ENCODE measurements at regions not wholly inside any gene's neighbourhood (a gene's known extent, or its start where the extent isn't known, plus 50 kb on each side); places are given as distances from the start of the nearest gene placed in this dataset.
A peak's percentile ranks its signal among the peaks of the same experiment; 100 is the strongest.

DNA sequence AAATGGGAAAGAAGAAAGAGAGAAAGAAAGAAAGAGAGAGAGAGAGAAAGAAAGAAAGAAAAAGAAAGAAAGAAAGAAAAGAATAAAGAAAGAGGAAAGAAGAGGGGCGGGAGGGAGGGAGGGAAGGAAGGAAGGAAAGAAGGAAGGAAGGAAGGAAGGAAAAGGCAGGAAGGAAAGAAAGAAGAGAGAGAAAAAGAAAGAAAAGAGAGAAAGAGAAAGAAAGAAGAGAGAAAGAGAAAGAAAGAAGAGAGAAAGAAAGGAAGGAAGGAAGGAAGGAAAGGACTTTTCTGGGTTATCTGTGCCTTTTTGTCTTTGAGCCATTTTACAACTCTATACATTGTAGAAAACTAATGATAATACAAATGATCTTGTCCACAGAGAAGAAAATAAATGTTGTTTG, 136.6 kb upstream of the SMAD3 start:
- DNase-seq (ENCODE audit: low read depth) = no peak

- no peak for DNase-seq (ENCODE audit: low read depth)
Measured at GRCh38 chr15:66929843-66930402, 135.5 kb upstream of the SMAD3 start.

DNA sequence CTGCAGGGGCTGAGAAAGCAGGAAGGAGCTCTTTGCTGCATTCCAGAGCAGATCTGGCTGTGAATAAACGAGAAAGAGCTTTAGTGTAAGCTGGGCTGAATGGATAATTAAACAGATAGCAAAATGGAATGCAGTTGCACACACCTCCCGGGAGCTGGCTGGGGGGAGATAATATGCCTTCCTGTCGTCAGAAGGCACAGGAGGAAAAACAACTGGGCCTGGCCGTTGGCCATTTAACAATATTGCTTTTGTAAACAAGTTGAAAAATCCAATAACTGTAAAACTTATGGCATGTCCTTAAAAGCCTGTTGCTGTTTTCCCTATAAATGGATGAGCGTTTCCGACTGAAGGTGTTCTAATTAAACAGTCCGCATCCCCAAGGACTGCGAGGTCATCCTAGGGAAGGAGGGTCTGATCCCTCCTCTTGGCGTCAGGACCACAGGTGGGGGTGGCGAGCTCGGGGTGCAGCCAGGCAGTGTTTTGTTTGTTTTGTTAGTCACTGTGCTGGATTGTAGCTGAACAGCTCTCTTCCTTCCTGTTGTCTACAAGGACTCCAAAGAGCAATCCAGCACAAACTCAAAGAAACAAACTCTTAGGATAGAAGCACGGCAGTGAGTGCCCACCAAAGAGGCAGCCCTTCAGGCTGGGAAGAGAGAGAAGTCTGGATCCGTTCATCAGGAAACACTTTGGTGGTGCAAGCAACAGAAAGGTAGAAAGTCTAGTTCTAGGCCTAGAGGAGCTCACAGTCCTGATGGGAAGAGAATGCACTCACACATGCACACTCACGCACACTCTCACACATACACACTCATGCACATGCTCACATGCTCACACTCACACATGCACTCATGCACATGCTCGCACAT, 133.4 kb upstream of the SMAD3 start:
- peak; percentile 77 for DNase-seq (ENCODE audit: low read depth)

DNA sequence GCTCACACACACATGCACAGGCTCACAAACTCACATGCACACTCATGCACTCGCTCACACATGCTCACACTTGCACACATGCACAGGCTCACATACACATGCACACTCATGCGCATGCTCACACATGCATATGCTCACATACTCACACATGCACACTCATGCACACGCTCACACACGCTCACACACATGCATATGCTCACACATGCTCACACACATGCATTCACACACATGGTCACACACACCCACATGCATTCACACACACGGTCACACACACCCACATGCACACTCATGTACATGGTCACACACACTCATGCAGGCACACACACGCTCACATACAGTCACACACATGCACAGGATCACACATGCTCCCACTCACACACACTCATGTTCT, 132.8 kb upstream of the SMAD3 start:
- no peak for DNase-seq (ENCODE audit: low read depth)

DNA sequence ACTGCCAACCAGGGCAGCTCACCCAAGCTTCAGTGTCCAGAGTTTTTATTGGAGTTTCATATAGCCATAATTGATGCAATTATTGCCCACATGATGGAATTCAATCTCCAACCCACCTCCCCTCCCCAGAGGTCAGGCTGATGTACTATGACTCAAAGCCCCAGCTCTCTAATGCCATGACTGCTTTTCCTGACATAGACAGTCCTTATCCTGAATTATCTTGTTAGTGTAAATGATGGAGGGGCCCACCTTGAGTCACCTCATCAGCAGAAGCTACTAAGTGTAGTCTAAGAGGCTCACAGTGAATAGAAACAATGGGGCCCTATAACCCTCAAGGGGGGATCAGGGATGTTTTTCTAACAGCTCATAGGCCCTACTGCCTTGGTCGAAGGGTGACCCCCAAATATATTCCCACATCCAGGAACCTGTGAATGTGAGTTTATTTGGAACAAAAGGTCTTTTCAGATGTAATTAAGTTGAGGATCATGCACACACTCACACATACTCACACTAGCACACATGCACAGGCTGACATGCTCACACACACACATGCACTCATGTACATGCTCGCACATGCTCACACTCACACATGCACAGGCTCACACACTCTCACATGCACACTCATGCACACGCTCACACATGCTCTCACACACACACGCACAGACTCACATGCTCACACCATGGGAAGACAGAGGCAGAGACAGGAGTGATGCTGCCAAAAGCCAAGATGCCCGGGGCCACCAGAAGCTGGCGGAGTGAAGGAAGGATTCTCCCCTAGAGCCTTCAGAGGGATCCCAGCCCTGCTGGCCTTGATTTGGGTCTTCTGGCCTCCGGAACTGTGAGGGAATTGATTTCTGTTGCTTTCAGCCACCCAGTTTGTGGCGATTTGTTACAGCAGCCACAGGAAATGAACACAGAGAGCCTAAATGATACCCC, 131.2 kb upstream of the SMAD3 start:
- no peak for DNase-seq (ENCODE audit: low read depth)

- no peak for DNase-seq (ENCODE audit: low read depth)
Measured at GRCh38 chr15:66934868-66935520, 130.4 kb upstream of the SMAD3 start.

DNA sequence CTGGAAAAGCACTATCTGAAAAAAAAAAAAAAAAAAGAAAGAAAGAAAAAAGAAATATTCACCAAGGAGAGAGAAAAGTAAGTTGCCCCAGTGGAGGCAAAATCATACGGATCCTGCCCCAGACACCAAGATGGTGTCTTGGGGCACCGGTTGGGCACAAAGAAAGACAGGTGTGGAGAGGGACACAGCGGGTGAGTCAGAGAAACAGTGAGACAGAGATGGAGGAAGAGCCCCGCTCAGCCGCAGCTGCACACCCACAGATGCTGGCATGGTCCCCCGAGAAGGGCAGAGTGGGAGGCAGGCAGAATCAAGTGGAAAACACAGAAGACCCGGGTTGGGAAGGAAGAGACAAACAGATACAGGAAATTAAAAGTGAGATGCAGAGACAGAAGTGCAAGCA, 129.7 kb upstream of the SMAD3 start:
- DNase-seq (ENCODE audit: low read depth) = no peak

DNA sequence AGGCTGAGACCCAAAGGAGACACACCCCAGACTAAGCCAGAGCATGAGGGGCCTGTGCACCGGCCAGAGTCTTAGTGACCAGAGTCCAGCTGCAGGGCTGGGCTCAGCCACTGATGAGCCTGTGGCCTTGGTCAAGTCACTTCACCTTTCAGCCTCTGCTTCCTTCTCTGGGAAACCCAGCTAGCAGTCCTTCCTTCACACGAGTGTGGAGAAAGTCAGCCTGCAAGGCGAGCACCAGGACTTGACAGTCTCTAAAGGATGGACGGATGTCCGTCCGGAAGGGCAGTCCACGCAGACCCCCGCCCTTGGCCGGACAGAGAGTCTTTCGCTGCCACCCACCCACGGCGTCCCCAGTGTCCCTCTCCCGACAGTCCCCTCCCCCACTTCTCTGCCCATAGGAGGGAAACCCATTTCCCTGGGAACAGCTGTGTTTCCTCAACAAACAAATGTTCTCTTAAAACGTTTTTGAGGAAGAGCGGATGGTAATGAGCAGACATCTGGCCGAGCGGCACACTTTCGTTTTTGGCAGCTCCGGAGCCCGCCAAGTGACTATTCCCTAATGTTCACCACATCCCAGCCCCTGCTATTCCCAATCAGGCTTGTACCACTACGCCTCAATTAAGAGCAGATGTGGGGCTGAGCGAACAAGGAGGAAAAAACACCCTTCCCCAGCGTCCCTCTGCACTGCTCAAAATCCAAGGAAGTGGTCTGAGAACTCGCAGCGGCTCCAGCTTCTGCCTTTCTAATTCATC, 129.1 kb upstream of the SMAD3 start:
- peak; percentile 40 for DNase-seq (ENCODE audit: low read depth)

DNA sequence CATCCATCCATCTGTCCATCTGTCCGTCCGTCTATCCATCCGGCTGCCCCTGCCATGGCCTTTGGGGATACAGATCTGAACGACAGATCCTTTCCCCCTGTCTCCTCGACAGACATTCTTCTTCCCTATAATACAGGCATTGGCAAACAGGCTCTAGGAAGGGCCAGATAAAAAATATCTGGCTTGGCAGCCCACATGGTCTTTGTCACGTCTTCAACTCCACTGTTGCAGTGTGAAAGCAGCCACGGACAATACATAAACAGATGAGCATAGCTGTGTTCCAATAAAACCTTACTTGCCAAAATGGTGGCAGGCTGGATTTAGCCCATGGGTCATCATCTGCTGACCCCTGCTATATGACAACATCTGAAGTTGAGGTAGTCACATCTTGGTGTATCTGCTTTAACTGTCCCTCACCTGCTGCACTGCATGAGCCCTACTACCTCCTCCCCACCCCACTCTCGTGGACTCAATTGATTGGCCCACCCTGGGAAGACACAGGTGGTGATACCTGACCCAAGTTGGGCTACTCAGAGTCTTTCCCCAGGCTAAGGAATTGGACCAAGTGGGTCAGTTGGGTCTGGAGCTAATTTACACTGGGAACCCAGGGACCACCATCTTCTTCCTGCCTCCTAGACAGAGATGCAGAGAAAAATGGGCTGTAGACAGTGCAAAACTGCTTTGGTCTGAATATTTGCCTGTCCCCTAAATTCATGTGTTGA, 128.4 kb upstream of the SMAD3 start:
- DNase-seq (ENCODE audit: low read depth) = no peak

DNA sequence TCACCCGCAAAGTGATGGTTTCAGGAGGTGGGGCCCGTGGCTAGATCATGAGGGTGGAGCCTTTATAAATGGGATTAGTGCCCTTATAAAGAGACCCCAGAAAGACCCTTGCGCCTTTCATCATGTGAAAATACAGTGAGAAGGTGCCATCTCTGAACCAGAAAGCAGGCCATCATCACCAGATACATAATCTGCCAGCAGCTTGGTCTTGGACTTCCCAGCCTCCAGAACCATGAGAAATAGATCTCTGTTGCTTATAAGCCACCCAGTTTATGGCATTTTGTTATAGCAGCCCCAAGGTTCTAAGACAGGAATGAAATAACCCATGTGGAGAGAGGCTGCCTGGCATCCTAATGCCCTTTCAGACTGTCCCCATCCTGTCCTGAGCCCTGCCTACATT, 127.8 kb upstream of the SMAD3 start:
- no peak for DNase-seq (ENCODE audit: low read depth)

- no peak for DNase-seq (ENCODE audit: low read depth)
Measured at GRCh38 chr15:66938114-66938830, 127.1 kb upstream of the SMAD3 start.

- no peak for DNase-seq (ENCODE audit: low read depth)
Measured at GRCh38 chr15:66939016-66939415, 126.4 kb upstream of the SMAD3 start.

GRCh38 chr15:66939451-66940023, 125.9 kb upstream of the SMAD3 start:
- no peak for DNase-seq (ENCODE audit: low read depth)

DNA sequence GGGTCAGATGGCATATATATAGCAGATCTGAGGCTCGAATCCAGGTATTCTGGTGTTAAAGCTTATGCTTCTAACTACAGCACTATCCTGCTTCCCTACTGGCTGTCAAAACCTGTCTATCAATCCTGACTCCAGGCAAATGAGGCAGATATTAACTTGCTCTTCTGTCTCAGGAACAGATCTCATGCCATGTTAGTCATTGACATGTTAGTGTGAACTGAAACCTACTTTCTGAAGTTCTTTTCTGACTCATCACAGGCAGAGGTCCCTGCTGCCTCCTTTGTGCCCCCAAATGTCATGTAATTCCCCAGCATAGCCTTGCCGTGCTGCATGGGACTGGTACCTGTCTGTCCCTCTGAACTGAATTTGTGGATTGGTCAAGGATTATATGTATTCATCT, 125.0 kb upstream of the SMAD3 start:
- DNase-seq (ENCODE audit: low read depth) = peak; percentile 34

- DNase-seq (ENCODE audit: low read depth) = no peak
Measured at GRCh38 chr15:66941108-66941711, 124.2 kb upstream of the SMAD3 start.

DNA sequence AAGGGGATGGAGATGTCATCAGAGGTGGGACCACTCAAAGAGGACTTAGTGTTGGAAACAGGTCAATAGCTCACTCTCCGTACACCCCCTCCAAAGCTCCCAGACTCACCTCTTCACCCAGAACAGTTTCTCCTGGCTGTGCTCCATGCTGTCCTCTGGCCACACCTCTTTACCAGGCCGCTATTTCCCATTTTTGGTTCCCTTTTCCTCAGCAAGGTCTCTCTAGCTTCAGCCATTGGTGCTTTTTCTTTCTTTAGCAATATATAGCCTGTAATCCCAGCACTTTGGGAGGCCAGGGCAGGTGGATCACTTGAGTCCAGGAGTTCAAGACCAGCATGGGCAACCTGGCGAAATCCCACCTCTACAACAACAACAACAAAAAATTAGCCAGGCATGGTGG, 123.6 kb upstream of the SMAD3 start:
- no peak for DNase-seq (ENCODE audit: low read depth)

GRCh38 chr15:66942649-66943390, 122.6 kb upstream of the SMAD3 start:
- DNase-seq (ENCODE audit: low read depth) = no peak

DNA sequence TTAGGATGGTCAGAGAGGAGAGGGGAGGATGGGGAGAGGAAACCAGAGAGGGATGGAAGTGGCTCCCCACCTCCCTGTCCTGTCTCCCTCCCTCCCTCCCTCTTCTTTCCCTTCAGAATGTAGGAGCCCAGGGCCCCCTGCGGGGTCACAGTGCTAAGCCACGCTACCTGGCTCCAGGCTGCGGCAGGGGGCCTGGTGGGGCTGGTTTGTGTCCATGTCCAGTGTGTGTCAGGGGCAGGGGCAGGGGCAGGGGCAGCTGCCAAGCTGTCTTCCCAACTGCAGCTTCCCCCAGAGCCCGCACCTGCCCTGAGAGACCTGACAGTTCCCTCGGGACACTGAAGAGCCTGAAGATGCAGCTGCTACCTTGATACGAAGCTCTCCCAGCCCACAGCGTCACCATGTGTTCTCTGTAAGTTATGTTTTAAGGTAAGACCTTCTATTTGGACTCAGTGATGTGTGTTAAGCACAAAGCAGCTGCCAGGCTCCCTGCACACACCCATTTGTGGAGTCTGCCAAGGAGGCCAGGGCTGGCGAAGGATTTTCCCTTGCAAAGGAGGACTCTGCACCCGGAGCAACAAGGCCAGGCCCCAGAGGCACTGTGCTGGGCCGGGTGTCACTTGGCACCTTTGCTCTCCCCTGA, 121.8 kb upstream of the SMAD3 start:
- DNase-seq (ENCODE audit: low read depth) = no peak
